ENCODE measurements at regions not wholly inside any gene's neighbourhood (a gene's known extent, or its start where the extent isn't known, plus 50 kb on each side); places are given as distances from the start of the nearest gene placed in this dataset.
"Not testable (repeated sequence)": the region's sequence is repeated elsewhere in the genome, so short reads cannot be mapped to it uniquely, and the experiment has no call there.

DNA sequence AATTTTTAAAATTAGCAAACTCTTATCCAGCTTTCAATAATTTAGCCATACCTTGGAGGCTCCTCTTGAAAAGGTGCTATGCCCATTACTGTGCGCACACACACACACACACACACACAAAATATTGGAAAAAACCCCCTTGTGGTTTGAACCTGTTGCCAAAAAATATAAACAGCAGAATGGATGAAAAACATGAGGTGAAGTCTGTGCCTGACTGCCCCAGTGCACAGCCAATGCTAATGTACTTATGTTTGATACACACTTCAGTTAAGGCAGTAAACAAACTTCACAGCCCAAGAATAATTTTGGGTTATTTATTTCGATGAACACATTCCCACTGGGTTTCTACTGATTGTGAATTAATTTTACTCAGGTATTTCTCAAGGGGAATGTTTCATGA is 113.2 kb upstream of the SEM1 start:
- Histone ChIP-seq H3K36me3 (ENCODE audit: insufficient read depth, low read length) (no peaks in the 10 kb centered on the region), H3K4me3 (peak overlapping the region; percentile 54), H3K9me3 (ENCODE audit: low read depth, low read length) (no peaks in the 10 kb centered on the region), H3K27ac (peak overlapping the region; percentile 79), H3K9ac (ENCODE audit: insufficient read length) (no peak overlapping the region)
- TF ChIP-seq POLR2AphosphoS5 (IDR thresholded peaks at IDR 0.05; ENCODE audit: borderline replicate concordance, low read depth, low read length) (no peak), FOXP2 (optimal IDR thresholded peaks at IDR 0.05; ENCODE audit: control extremely low read depth, extremely low read length, insufficient read depth) (no peak), EZH2 (IDR thresholded peaks at IDR 0.05) (no peak)
- DNase-seq (ENCODE audit: low read depth, low spot score): no peak

GRCh38 chr7:96823274-96823673 is 113.6 kb upstream of the SEM1 start:
- DNase-seq (ENCODE audit: low read depth, low spot score): no peak
- peak overlapping the region; percentile 79 for H3K27ac ChIP-seq
- no peak overlapping the region for H3K9ac ChIP-seq (ENCODE audit: insufficient read length)
- TF ChIP-seq EZH2 (IDR thresholded peaks at IDR 0.05) (no peak), POLR2AphosphoS5 (IDR thresholded peaks at IDR 0.05; ENCODE audit: borderline replicate concordance, low read depth, low read length) (no peak), FOXP2 (optimal IDR thresholded peaks at IDR 0.05; ENCODE audit: control extremely low read depth, extremely low read length, insufficient read depth) (no peak)
- H3K4me3 ChIP-seq: peak overlapping the region; percentile 54
- no peaks in the 10 kb centered on the region for H3K9me3 ChIP-seq (ENCODE audit: low read depth, low read length)
- no peaks in the 10 kb centered on the region for H3K36me3 ChIP-seq (ENCODE audit: insufficient read depth, low read length)

- TF ChIP-seq FOXP2 (optimal IDR thresholded peaks at IDR 0.05; ENCODE audit: control extremely low read depth, extremely low read length, insufficient read depth) (no peak), POLR2AphosphoS5 (IDR thresholded peaks at IDR 0.05; ENCODE audit: borderline replicate concordance, low read depth, low read length) (no peak), EZH2 (IDR thresholded peaks at IDR 0.05) (no peak)
- Histone ChIP-seq H3K27ac (no peak overlapping the region), H3K9me3 (ENCODE audit: low read depth, low read length) (no peaks in the 10 kb centered on the region), H3K36me3 (ENCODE audit: insufficient read depth, low read length) (no peaks in the 10 kb centered on the region), H3K9ac (ENCODE audit: insufficient read length) (no peak overlapping the region), H3K4me3 (no peak overlapping the region)
- no peak for DNase-seq (ENCODE audit: low read depth, low spot score)
These were observed 115.0 kb upstream of the SEM1 start for GRCh38 chr7:96824686-96825085.

- Histone ChIP-seq H3K36me3 (ENCODE audit: insufficient read depth, low read length) (no peaks in the 10 kb centered on the region), H3K9me3 (ENCODE audit: low read depth, low read length) (no peaks in the 10 kb centered on the region), H3K27ac (0 out of 2 replicates have a peak overlapping the region, but pooled peaks have one; percentile 11), H3K4me3 (no peak overlapping the region), H3K9ac (ENCODE audit: insufficient read length) (no peak overlapping the region)
- TF ChIP-seq FOXP2 (optimal IDR thresholded peaks at IDR 0.05; ENCODE audit: control extremely low read depth, extremely low read length, insufficient read depth) (no peak), POLR2AphosphoS5 (IDR thresholded peaks at IDR 0.05; ENCODE audit: borderline replicate concordance, low read depth, low read length) (no peak), EZH2 (IDR thresholded peaks at IDR 0.05) (no peak)
- DNase-seq (ENCODE audit: low read depth, low spot score): no peak
These were observed 115.6 kb upstream of the SEM1 start for GRCh38 chr7:96825285-96825684.

DNA sequence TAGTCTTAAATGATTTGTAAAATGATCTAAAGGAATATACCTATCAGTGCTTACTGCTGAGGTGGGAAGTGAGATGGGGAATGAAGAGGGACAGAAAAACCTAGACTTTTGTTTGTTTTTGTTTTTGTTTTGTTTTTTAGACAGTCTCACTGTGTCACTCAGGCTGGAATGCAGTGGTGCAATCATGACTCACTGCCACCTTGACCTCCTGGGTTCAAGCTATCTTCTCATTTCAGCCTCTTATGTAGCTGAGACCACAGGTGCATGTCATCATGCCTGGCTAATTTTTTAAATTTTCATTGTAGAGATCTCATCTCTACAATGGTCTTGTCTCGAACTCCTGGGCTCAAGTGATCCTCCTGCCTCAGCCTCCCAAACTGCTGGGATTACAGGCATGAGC is 116.4 kb upstream of the SEM1 start:
- H3K4me3 ChIP-seq: no peak overlapping the region
- H3K9me3 ChIP-seq (ENCODE audit: low read depth, low read length): no peaks in the 10 kb centered on the region
- DNase-seq (ENCODE audit: low read depth, low spot score): no peak
- TF ChIP-seq EZH2 (IDR thresholded peaks at IDR 0.05): no peak
- TF ChIP-seq POLR2AphosphoS5 (IDR thresholded peaks at IDR 0.05; ENCODE audit: borderline replicate concordance, low read depth, low read length): no peak
- no peak for TF ChIP-seq FOXP2 (optimal IDR thresholded peaks at IDR 0.05; ENCODE audit: control extremely low read depth, extremely low read length, insufficient read depth)
- H3K36me3 ChIP-seq (ENCODE audit: insufficient read depth, low read length): no peaks in the 10 kb centered on the region
- H3K27ac ChIP-seq: no peak overlapping the region
- H3K9ac ChIP-seq (ENCODE audit: insufficient read length): no peak overlapping the region

DNA sequence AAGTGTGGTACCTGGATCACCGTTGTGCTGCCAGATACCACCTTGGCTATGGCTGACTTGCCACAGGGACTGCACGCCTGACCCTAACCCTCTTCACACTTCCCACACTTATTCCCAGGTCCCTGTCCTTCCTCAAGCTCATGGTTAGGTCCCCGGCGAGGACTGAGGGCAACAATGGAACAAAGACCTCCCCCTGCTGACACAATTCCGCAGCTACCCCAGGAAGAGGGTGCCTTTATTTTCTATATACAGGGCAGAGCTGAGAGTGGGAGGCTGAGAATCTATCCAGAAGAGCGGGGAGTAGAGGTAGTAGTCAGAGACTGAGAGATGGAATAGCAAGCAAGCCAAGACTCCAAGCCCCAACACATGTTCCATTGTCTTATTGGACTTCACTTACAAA is 118.1 kb upstream of the SEM1 start:
- TF ChIP-seq EZH2 (IDR thresholded peaks at IDR 0.05) (no peak), FOXP2 (optimal IDR thresholded peaks at IDR 0.05; ENCODE audit: control extremely low read depth, extremely low read length, insufficient read depth) (no peak), POLR2AphosphoS5 (IDR thresholded peaks at IDR 0.05; ENCODE audit: borderline replicate concordance, low read depth, low read length) (no peak)
- Histone ChIP-seq H3K27ac (no peak overlapping the region), H3K9ac (ENCODE audit: insufficient read length) (no peak overlapping the region), H3K4me3 (no peak overlapping the region), H3K9me3 (ENCODE audit: low read depth, low read length) (no peaks in the 10 kb centered on the region), H3K36me3 (ENCODE audit: insufficient read depth, low read length) (no peaks in the 10 kb centered on the region)
- no peak for DNase-seq (ENCODE audit: low read depth, low spot score)

GRCh38 chr7:96829121-96829520 is 119.5 kb upstream of the SEM1 start:
- not testable (repeated sequence) for DNase-seq (ENCODE audit: low read depth, low spot score); H3K27ac ChIP-seq; H3K36me3 ChIP-seq (ENCODE audit: insufficient read depth, low read length); H3K4me3 ChIP-seq; H3K9ac ChIP-seq (ENCODE audit: insufficient read length); H3K9me3 ChIP-seq (ENCODE audit: low read depth, low read length)

- TF ChIP-seq POLR2AphosphoS5 (IDR thresholded peaks at IDR 0.05; ENCODE audit: borderline replicate concordance, low read depth, low read length): no peak
- TF ChIP-seq EZH2 (IDR thresholded peaks at IDR 0.05): no peak
- no peak for TF ChIP-seq FOXP2 (optimal IDR thresholded peaks at IDR 0.05; ENCODE audit: control extremely low read depth, extremely low read length, insufficient read depth)
These were observed 121.8 kb upstream of the SEM1 start for GRCh38 chr7:96831446-96831845.

GRCh38 chr7:96832092-96832662 is 122.5 kb upstream of the SEM1 start:
- Histone ChIP-seq H3K4me3 (peak overlapping the region; percentile 61), H3K36me3 (ENCODE audit: insufficient read depth, low read length) (no peaks in the 10 kb centered on the region), H3K9ac (ENCODE audit: insufficient read length) (no peak overlapping the region), H3K9me3 (ENCODE audit: low read depth, low read length) (no peaks in the 10 kb centered on the region), H3K27ac (peak overlapping the region; percentile 90)
- no peak for DNase-seq (ENCODE audit: low read depth, low spot score)
- no peak for TF ChIP-seq EZH2 (IDR thresholded peaks at IDR 0.05)
- TF ChIP-seq POLR2AphosphoS5 (IDR thresholded peaks at IDR 0.05; ENCODE audit: borderline replicate concordance, low read depth, low read length): no peak
- TF ChIP-seq FOXP2 (optimal IDR thresholded peaks at IDR 0.05; ENCODE audit: control extremely low read depth, extremely low read length, insufficient read depth): no peak

More at GRCh38 chr7:96831446-96831845, 121.8 kb upstream of the SEM1 start:
- Histone ChIP-seq H3K9me3 (ENCODE audit: low read depth, low read length) (no peaks in the 10 kb centered on the region), H3K36me3 (ENCODE audit: insufficient read depth, low read length) (no peaks in the 10 kb centered on the region), H3K9ac (ENCODE audit: insufficient read length) (no peak overlapping the region), H3K4me3 (peak overlapping the region; percentile 61; the same call in 1 of the 2 replicates), H3K27ac (peak overlapping the region; percentile 90)
- no peak for DNase-seq (ENCODE audit: low read depth, low spot score)

Data from SK-N-MC (cell line).